NCI-H187 (cell line): ENCODE measurements at regions not wholly inside any gene's neighbourhood (a gene's known extent, or its start where the extent isn't known, plus 50 kb on each side); places are given as distances from the start of the nearest gene placed in this dataset.
"Not testable (repeated sequence)": the region's sequence is repeated elsewhere in the genome, so short reads cannot be mapped to it uniquely, and the experiment has no call there.

Experiments
- DNase-seq, 2 experiments: peaks; one replicate each; lab custom pipeline; 2025; lab: John Stamatoyannopoulos, UW

DNA sequence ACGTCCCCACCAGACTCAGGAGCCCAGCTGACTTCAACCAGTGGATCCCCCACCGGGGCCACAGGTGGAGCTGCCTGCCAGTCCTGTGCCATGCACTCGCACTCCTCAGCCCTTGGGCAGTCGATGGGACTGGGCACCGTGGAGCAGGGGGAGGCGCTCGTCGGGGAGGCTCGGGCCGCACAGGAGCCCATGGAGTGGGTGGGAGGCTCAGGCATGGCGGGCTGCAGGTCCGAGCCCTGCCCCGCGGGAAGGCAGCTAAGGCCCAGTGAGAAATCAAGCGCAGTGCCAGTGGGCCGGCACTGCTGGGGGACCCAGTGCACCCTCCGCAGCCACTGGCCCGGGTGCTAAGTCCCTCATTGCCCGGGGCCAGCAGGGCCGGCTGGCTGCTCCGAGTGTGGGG is 52.3 kb upstream of the LRRC30 start:
- not testable (repeated sequence) for DNase-seq

DNA sequence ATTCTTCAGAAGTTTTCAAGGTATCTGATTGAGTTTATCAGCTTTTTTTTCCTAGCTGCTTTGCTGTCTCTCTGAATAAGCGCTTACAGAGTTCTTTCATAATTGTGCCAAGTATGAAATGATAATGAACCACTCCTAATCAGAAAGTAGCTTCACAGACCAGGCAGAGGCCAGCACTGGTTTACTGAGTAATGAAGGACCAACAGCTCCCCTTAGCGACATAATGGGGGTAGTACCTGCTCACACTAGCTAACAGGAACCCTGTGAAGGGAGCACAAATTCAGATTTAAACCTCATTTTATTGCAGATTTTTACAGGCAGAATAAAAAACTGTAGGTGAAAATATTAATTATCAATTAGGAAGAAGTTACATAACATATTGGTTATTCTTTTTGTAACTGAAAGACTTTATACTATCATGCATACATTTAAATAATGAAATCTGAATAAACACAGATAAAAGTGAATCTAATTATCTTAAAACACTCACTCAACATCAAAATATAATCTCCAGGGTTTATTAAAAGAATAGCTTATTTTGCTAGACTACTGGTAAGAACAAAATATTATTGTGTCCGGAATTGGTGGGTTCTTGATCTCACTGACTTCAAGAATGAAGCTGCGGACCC is 53.7 kb upstream of the LRRC30 start:
- DNase-seq = peak in 1 of 2 experiments; percentile 23

GRCh38 chr18:7174344-7175095 is 56.4 kb upstream of the LRRC30 start:
- DNase-seq = no peak

DNA sequence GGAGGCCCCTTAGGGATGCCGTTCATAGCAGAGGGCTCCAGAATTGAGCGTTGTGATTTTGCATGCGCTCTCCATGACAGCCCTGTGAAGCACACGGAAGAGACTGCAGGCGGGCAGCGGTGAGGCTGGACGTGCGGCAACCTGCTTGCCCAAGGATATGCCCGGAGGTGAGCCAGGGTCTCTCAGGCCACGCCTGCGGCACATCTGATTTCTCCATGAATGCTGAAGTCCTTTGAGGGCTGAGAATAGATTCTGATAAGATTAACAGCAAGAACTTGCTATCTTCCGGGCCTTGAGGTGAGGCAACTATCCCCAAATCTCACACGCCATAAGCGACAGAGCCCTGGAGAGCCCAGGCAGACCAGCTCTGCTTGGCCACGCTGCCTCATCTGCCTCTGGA is 55.6 kb upstream of the LAMA1 start:
- no peak for DNase-seq

DNA sequence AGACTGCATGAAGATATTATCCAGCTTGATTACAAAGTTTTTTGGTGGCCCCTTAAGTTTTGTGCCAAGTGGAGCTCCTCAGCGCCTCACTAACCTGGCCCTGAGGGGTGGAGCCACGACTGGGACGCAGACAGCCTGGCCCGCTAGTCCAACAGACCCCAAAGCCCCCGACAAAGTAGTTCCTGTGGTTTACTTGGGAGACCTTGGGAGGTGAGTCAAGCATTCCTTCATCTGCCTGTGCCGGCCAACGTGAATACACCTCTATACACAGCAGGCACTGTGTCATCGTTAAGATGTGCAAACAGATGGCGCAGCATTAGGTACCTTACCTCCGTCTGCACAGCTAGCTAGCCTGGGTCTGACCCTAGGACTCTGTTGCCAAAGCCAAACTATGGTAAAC is 55.0 kb upstream of the LAMA1 start:
- DNase-seq = no peak

DNA sequence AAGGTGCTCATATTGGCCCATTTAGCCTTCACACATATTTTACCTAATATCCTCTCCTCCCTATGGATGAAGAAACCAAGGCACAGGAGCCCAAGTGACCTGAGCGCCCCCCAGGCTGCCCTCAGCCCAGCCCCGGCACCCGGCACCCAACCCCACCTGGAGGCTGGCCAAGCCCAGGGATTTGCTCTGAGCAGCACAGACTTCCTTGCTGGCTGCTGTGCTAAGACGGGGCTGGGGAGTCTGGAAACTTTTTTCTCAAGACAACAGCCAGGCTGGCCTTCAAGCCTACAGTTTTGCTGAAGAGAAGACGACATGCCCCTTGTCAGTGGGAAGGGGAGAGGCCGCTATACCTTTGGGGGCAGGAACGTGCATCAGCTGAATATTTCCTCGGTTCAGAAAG is 52.7 kb upstream of the LAMA1 start:
- DNase-seq = no peak

- no peak for DNase-seq
These were observed 52.0 kb upstream of the LAMA1 start for GRCh38 chr18:7169601-7170000.

DNA sequence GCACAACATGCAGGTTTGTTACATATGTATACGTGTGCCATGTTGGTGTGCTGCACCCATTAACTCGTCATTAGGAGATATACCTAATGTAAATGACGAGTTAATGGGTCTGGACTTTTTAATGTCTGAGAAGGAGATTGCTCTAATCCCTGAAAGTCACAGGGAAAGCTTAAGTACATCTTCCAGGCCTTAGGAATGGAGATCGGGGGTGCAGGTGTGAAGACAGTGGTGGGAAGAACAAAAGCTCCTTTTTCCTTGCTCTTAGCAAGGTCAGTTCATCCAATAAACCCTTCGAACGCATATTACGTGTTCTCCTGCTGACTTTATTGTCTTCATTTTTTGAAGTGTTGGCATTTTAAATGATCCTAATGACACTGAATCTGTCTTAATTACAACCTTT is 50.8 kb upstream of the LAMA1 start:
- DNase-seq = no peak
